ENCODE measurements at regions not wholly inside any gene's neighbourhood (a gene's known extent, or its start where the extent isn't known, plus 50 kb on each side); places are given as distances from the start of the nearest gene placed in this dataset.

DNA sequence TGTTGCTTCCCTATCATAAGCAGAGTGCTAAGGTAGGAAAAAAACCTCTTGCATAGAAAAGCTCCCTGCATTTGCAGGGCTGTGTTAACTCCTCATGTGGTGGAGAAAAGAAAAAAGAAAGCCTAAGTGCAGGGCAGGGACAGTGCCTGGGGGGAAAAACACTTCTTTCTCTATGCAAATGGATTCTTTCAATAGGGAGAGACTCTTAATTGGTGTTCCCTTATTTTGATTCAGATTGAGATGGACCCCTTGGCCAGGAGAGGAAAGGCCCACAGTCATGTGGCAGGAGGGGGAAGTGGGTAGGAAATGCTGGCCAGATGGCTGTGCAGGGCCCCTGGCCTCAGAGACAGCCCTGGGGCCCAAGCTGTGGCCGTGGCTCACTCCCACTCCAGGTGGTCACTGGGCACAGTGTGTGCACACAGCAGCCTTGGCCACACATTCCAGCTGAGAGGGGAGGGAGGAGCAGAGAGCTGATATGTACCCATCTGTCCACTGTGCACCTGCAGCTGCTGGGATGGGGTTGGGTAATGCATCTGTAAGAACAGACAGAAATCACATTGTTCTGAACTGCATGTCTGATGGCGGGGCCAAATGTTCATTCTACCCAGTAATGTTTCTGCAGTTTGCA lies 410.4 kb downstream of the DSC3 start:
- TF ChIP-seq, protein P1, sequence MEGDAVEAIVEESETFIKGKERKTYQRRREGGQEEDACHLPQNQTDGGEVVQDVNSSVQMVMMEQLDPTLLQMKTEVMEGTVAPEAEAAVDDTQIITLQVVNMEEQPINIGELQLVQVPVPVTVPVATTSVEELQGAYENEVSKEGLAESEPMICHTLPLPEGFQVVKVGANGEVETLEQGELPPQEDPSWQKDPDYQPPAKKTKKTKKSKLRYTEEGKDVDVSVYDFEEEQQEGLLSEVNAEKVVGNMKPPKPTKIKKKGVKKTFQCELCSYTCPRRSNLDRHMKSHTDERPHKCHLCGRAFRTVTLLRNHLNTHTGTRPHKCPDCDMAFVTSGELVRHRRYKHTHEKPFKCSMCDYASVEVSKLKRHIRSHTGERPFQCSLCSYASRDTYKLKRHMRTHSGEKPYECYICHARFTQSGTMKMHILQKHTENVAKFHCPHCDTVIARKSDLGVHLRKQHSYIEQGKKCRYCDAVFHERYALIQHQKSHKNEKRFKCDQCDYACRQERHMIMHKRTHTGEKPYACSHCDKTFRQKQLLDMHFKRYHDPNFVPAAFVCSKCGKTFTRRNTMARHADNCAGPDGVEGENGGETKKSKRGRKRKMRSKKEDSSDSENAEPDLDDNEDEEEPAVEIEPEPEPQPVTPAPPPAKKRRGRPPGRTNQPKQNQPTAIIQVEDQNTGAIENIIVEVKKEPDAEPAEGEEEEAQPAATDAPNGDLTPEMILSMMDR (conservative IDR thresholded peaks at IDR 0.05): no peak
- TF ChIP-seq ZFX (IDR thresholded peaks at IDR 0.05): no peak
